ENCODE measurements at regions not wholly inside any gene's neighbourhood (a gene's known extent, or its start where the extent isn't known, plus 50 kb on each side); places are given as distances from the start of the nearest gene placed in this dataset.

DNA sequence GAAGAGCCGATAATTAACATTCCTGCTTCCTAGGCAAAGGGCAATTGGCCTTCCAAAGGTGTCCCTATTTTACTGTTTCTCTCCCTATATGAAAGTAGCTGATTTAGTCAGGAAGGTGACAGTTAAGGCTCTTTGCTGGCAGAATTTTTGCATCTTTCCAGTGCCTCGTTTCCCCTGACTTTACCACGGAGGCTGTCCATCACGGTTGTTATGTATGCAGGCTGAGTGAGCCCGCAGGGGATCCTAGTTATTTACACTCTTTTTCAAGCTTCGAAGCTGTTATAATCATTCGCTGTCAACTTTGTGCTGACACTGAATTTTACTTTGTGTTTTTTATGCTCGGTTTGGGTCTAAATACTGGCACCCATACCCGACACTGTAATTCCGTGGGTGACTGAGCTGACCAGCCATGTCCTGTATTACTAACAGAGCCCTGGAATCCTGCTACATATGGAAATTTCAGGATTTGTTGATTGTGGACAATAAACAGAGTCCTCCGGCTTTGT lies 713.8 kb upstream of the FANCL start:
- no peak overlapping the region for H3K18ac ChIP-seq (ENCODE audit: extremely low read depth, low read length)
- FAIRE-seq (no peak), DNase-seq (ENCODE audit: low read depth in 1 of 2, low spot score in 2 of 2) (no peak)
- H3K4me2 ChIP-seq (ENCODE audit: insufficient read depth in 1 of 2, low read depth in 2 of 2, low read length in 2 of 2): peak overlapping the region; percentile 26; a peak in 3 of 4 replicates
- H3K79me2 ChIP-seq (ENCODE audit: control insufficient read depth in 1 of 2, insufficient read depth in 2 of 2, low read length in 2 of 2): no peaks in the 10 kb centered on the region
- no peak overlapping the region for H2BK15ac ChIP-seq (ENCODE audit: low read length)
- no peak overlapping the region for H2AK5ac ChIP-seq (ENCODE audit: low read depth, low read length)
- H3K27ac ChIP-seq (ENCODE audit: low read depth, low read length): no peak overlapping the region
- H3K14ac ChIP-seq (ENCODE audit: insufficient read length): no peak overlapping the region
- no peak overlapping the region for H3K23ac ChIP-seq (ENCODE audit: insufficient read length)
- H4K91ac ChIP-seq (replicated peaks; ENCODE audit: insufficient read length, low read length): no peak overlapping the region
- no peak overlapping the region for H4K8ac ChIP-seq (ENCODE audit: extremely low read depth, insufficient read depth, low read length)
- no peaks in the 10 kb centered on the region for H3K79me1 ChIP-seq (ENCODE audit: low read depth, low read length)
- no peak overlapping the region for H2BK120ac ChIP-seq (replicated peaks; ENCODE audit: low read depth, low read length)
- H4K5ac ChIP-seq (ENCODE audit: insufficient read length, low read depth, low read length): no peak overlapping the region
- H3K4ac ChIP-seq (replicated peaks; ENCODE audit: insufficient read length, low read depth, low read length): no peak overlapping the region
- 0 out of 2 replicates have a peak overlapping the region, but pooled peaks have one; percentile 66 for H2AFZ ChIP-seq (ENCODE audit: low read length)
- no peak overlapping the region; a peak in 1 of 7 replicates for H3K9ac ChIP-seq (replicated peaks in 1 of 4; ENCODE audit: extremely low read depth in 1 of 4, low read depth in 3 of 4, low read length in 3 of 4)
- no peak overlapping the region for H3K4me3 ChIP-seq (ENCODE audit: extremely low read depth in 1 of 4, insufficient read depth in 2 of 4, low read depth in 3 of 4, low read length in 4 of 4)
- H3K23me2 ChIP-seq (ENCODE audit: low read depth, low read length): no peaks in the 10 kb centered on the region
- H3K56ac ChIP-seq (replicated peaks; ENCODE audit: insufficient read length, low read depth, low read length): no peak overlapping the region
- no peak overlapping the region for H2BK12ac ChIP-seq (ENCODE audit: low read depth, low read length)
- ChIA-PET CTCF (ENCODE audit: partially characterized antibody) (interaction anchor here (0.7 to 1.5 kb wide), 3 partner anchors 10 to 701 kb away, joined by 3 read pairs; no protein-coding TSS in a partner anchor), POLR2A (ENCODE audit: partially characterized antibody) (no interaction called here)
- H3K27me3 ChIP-seq (replicated peaks in 1 of 4; ENCODE audit: control insufficient read depth in 3 of 4, extremely low read depth in 1 of 4, insufficient read depth in 3 of 4, low read length in 3 of 4): no peaks in the 10 kb centered on the region; a peak in 1 of 7 replicates
- no peak overlapping the region for H2BK5ac ChIP-seq (ENCODE audit: low read depth, low read length)
- no peaks in the 10 kb centered on the region for H3K36me3 ChIP-seq (ENCODE audit: control insufficient read depth in 2 of 4, insufficient read depth in 4 of 4, low read length in 3 of 4)
- no peaks in the 10 kb centered on the region for H3K9me3 ChIP-seq (ENCODE audit: insufficient read depth in 2 of 2, low read depth in 1 of 2, low read length in 1 of 2)
- 64% methylated on average over 11 of the region's 11 CpGs; no CpG with 5 or more reads in 1 of the 2 experiments for WGBS, 2 experiments (ENCODE audit: extremely low coverage in 1 of 2, insufficient coverage in 1 of 2, insufficient read length in 1 of 2, insufficient replicate concordance in 2 of 2, low coverage in 1 of 2, low lambda C conversion rate in 2 of 2, missing lambda C conversion rate in 1 of 2)
- H4K20me1 ChIP-seq (replicated peaks in 1 of 2; ENCODE audit: control insufficient read depth in 1 of 2, insufficient read depth in 2 of 2, low read length in 2 of 2): no peaks in the 10 kb centered on the region
- peaks cover 10 to 22% (median 15%) of the 10 kb centered on the region in 4 experiments; a peak in 6 of 7 replicates for H3K4me1 ChIP-seq (replicated peaks in 1 of 4; ENCODE audit: control insufficient read depth in 3 of 4, insufficient read depth in 4 of 4, low read length in 3 of 4)
- no peak overlapping the region for H2BK20ac ChIP-seq (ENCODE audit: low read length)
- TF ChIP-seq CTBP2 (IDR thresholded peaks at IDR 0.05; ENCODE audit: borderline replicate concordance, insufficient read depth, insufficient read length, low read length): no peak
- no peak for TF ChIP-seq EP300 (IDR thresholded peaks at IDR 0.05; ENCODE audit: borderline replicate concordance in 1 of 2, low read depth in 2 of 2, low read length in 2 of 2)
- no peak for TF ChIP-seq EZH2 (IDR thresholded peaks at IDR 0.05; ENCODE audit: low read depth, low read length, severe bottlenecking)
- TF ChIP-seq SUZ12 (IDR thresholded peaks at IDR 0.05; ENCODE audit: low read length): no peak
- no peak for TF ChIP-seq RBBP5 (IDR thresholded peaks at IDR 0.05; ENCODE audit: borderline replicate concordance, low read depth, low read length)
- TF ChIP-seq, protein P1, sequence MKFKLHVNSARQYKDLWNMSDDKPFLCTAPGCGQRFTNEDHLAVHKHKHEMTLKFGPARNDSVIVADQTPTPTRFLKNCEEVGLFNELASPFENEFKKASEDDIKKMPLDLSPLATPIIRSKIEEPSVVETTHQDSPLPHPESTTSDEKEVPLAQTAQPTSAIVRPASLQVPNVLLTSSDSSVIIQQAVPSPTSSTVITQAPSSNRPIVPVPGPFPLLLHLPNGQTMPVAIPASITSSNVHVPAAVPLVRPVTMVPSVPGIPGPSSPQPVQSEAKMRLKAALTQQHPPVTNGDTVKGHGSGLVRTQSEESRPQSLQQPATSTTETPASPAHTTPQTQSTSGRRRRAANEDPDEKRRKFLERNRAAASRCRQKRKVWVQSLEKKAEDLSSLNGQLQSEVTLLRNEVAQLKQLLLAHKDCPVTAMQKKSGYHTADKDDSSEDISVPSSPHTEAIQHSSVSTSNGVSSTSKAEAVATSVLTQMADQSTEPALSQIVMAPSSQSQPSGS (IDR thresholded peaks at IDR 0.05; ENCODE audit: low read length): no peak
- TF ChIP-seq, protein P2, sequence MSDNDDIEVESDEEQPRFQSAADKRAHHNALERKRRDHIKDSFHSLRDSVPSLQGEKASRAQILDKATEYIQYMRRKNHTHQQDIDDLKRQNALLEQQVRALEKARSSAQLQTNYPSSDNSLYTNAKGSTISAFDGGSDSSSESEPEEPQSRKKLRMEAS (IDR thresholded peaks at IDR 0.05): no peak
- no peak for TF ChIP-seq TEAD4 (IDR thresholded peaks at IDR 0.05; ENCODE audit: low read depth, low read length)
- TF ChIP-seq, protein P3, sequence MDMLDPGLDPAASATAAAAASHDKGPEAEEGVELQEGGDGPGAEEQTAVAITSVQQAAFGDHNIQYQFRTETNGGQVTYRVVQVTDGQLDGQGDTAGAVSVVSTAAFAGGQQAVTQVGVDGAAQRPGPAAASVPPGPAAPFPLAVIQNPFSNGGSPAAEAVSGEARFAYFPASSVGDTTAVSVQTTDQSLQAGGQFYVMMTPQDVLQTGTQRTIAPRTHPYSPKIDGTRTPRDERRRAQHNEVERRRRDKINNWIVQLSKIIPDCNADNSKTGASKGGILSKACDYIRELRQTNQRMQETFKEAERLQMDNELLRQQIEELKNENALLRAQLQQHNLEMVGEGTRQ (IDR thresholded peaks at IDR 0.05; ENCODE audit: low read length): no peak
